ENCODE measurements at regions not wholly inside any gene's neighbourhood (a gene's known extent, or its start where the extent isn't known, plus 50 kb on each side); places are given as distances from the start of the nearest gene placed in this dataset.

DNA sequence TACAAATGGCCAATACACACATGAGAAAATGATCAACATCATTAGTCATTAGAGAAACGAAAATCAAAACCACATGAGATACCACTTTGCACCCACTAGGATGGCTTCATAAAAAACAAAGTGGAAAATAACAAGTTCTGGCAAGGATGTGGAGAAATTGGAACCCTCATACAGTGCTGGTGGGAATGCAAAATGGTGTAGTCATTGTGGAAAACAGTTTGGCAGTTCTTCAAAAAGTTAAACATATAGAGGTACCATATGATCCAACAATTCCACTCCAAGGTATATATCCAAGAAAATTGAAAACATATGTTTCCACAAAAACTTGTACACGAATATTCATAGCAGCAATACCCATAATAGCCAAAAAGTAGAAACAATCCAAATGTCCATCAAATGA lies 231.6 kb upstream of the CSF3R start:
- TF ChIP-seq, protein P1, sequence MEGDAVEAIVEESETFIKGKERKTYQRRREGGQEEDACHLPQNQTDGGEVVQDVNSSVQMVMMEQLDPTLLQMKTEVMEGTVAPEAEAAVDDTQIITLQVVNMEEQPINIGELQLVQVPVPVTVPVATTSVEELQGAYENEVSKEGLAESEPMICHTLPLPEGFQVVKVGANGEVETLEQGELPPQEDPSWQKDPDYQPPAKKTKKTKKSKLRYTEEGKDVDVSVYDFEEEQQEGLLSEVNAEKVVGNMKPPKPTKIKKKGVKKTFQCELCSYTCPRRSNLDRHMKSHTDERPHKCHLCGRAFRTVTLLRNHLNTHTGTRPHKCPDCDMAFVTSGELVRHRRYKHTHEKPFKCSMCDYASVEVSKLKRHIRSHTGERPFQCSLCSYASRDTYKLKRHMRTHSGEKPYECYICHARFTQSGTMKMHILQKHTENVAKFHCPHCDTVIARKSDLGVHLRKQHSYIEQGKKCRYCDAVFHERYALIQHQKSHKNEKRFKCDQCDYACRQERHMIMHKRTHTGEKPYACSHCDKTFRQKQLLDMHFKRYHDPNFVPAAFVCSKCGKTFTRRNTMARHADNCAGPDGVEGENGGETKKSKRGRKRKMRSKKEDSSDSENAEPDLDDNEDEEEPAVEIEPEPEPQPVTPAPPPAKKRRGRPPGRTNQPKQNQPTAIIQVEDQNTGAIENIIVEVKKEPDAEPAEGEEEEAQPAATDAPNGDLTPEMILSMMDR (conservative IDR thresholded peaks at IDR 0.05): no peak
- TF ChIP-seq ZFX (IDR thresholded peaks at IDR 0.05): no peak

Measured in C4-2B (cell line).